ENCODE measurements at regions not wholly inside any gene's neighbourhood (a gene's known extent, or its start where the extent isn't known, plus 50 kb on each side); places are given as distances from the start of the nearest gene placed in this dataset.

GRCh38 chr14:97402279-97402678, 605.1 kb downstream of the VRK1 start:
- WGBS, 3 donors, result 21 to 24% (median 22%) methylated on average over 2 of the region's 2 CpGs
- intact Hi-C loops (cut with DNase I), result no loop called here
- no peak overlapping the region for H3K27ac ChIP-seq
- DNase-seq (no peak), ATAC-seq (no peak)
- no peaks in the 10 kb centered on the region for H3K36me3 ChIP-seq (ENCODE audit: insufficient read depth in 1 of 2, low read depth in 1 of 2)
- no peak overlapping the region for H3K4me3 ChIP-seq
- H3K9me3 ChIP-seq, result no peaks in the 10 kb centered on the region
- H3K4me1 ChIP-seq, result no peaks in the 10 kb centered on the region
- no peaks in the 10 kb centered on the region for H3K27me3 ChIP-seq (ENCODE audit: insufficient read depth in 3 of 3, low read length in 2 of 3)
- no peak for TF ChIP-seq CTCF (IDR thresholded peaks at IDR 0.05)

GRCh38 chr14:97407701-97408407, 610.7 kb downstream of the VRK1 start:
- Histone ChIP-seq H3K4me1 (no peaks in the 10 kb centered on the region), H3K27me3 (ENCODE audit: insufficient read depth in 3 of 3, low read length in 2 of 3) (peaks cover 3 to 35% (median 6%) of the 10 kb centered on the region in 3 donors), H3K27ac (no peak overlapping the region), H3K36me3 (ENCODE audit: insufficient read depth in 1 of 2, low read depth in 1 of 2) (no peaks in the 10 kb centered on the region), H3K9me3 (no peaks in the 10 kb centered on the region), H3K4me3 (no peak overlapping the region)
- no peak for DNase-seq
- intact Hi-C loops (cut with DNase I), result no loop called here
- no peak for TF ChIP-seq CTCF (IDR thresholded peaks at IDR 0.05)
- no peak for ATAC-seq
- WGBS, 3 donors, result 46 to 49% (median 46%) methylated on average over 17 of the region's 17 CpGs

- H3K4me3 ChIP-seq, result no peak overlapping the region
Measured at GRCh38 chr14:97408503-97408902, 611.3 kb downstream of the VRK1 start.

GRCh38 chr14:97408937-97409815, 612.0 kb downstream of the VRK1 start:
- intact Hi-C loops (cut with DNase I), result no loop called here
- ATAC-seq, result no peak
- Histone ChIP-seq H3K27ac (no peak overlapping the region), H3K9me3 (no peaks in the 10 kb centered on the region), H3K4me1 (no peaks in the 10 kb centered on the region), H3K36me3 (ENCODE audit: insufficient read depth in 1 of 2, low read depth in 1 of 2) (no peaks in the 10 kb centered on the region), H3K27me3 (ENCODE audit: insufficient read depth in 3 of 3, low read length in 2 of 3) (peaks cover 3 to 42% (median 8%) of the 10 kb centered on the region in 3 donors), H3K4me3 (no peak overlapping the region)
- TF ChIP-seq CTCF (IDR thresholded peaks at IDR 0.05), result no peak
- WGBS, 3 donors, result 67 to 70% (median 68%) methylated on average over 21 of the region's 21 CpGs
- no peak for DNase-seq

More at GRCh38 chr14:97408503-97408902, 611.3 kb downstream of the VRK1 start:
- ATAC-seq (no peak), DNase-seq (no peak)
- Histone ChIP-seq H3K4me1 (no peaks in the 10 kb centered on the region), H3K27ac (no peak overlapping the region), H3K27me3 (ENCODE audit: insufficient read depth in 3 of 3, low read length in 2 of 3) (peaks cover 3 to 37% (median 8%) of the 10 kb centered on the region in 3 donors), H3K36me3 (ENCODE audit: insufficient read depth in 1 of 2, low read depth in 1 of 2) (no peaks in the 10 kb centered on the region), H3K9me3 (no peaks in the 10 kb centered on the region)
- intact Hi-C loops (cut with DNase I), result no loop called here
- TF ChIP-seq CTCF (IDR thresholded peaks at IDR 0.05), result no peak
- 64 to 72% (median 69%) methylated on average over 2 of the region's 2 CpGs for WGBS, 3 donors

Measured in psoas muscle (tissue), 7 donors.